ENCODE measurements at regions not wholly inside any gene's neighbourhood (a gene's known extent, or its start where the extent isn't known, plus 50 kb on each side); places are given as distances from the start of the nearest gene placed in this dataset.
"Not testable (repeated sequence)": the region's sequence is repeated elsewhere in the genome, so short reads cannot be mapped to it uniquely, and the experiment has no call there.

GRCh38 chr3:5035113-5035512, 55.9 kb downstream of the BHLHE40 start:
- no peak for DNase-seq

GRCh38 chr3:5035692-5036391, 56.6 kb downstream of the BHLHE40 start:
- DNase-seq = no peak

- no peak for DNase-seq
Measured at GRCh38 chr3:5036392-5036766, 57.1 kb downstream of the BHLHE40 start.

- no peak for DNase-seq
Measured at GRCh38 chr3:5036858-5037257, 57.6 kb downstream of the BHLHE40 start.

GRCh38 chr3:5039585-5039984, 60.3 kb downstream of the BHLHE40 start:
- DNase-seq = no peak

GRCh38 chr3:5041315-5041714, 62.1 kb downstream of the BHLHE40 start:
- DNase-seq = no peak

GRCh38 chr3:5045961-5046360, 66.7 kb downstream of the BHLHE40 start:
- no peak for DNase-seq

- no peak for DNase-seq
Measured at GRCh38 chr3:5047764-5048419, 68.7 kb downstream of the BHLHE40 start.

- no peak for DNase-seq
Measured at GRCh38 chr3:5051772-5052171, 70.3 kb upstream of the ARL8B start.

- DNase-seq = no peak
Measured at GRCh38 chr3:5052247-5052646, 69.8 kb upstream of the ARL8B start.

- DNase-seq = peak in 1 of 14 donors; percentile 4
Measured at GRCh38 chr3:5053021-5053831, 68.9 kb upstream of the ARL8B start.

- peak in 1 of 14 donors; percentile 7 for DNase-seq
Measured at GRCh38 chr3:5054098-5054497, 68.0 kb upstream of the ARL8B start.

- DNase-seq = not testable (repeated sequence)
Measured at GRCh38 chr3:5054579-5054978, 67.5 kb upstream of the ARL8B start.

GRCh38 chr3:5055357-5056110, 66.6 kb upstream of the ARL8B start:
- DNase-seq = no peak

GRCh38 chr3:5056111-5056391, 66.0 kb upstream of the ARL8B start:
- DNase-seq = no peak

GRCh38 chr3:5057272-5057671, 64.8 kb upstream of the ARL8B start:
- DNase-seq = no peak

- peak in 9 of 14 donors; percentile 4 to 53 (median 17) for DNase-seq
Measured at GRCh38 chr3:5057857-5058324, 64.2 kb upstream of the ARL8B start.

GRCh38 chr3:5058471-5058951, 63.6 kb upstream of the ARL8B start:
- no peak for DNase-seq

- no peak for DNase-seq
Measured at GRCh38 chr3:5059782-5060181, 62.3 kb upstream of the ARL8B start.

GRCh38 chr3:5061218-5061569, 60.9 kb upstream of the ARL8B start:
- DNase-seq = no peak

GRCh38 chr3:5063724-5064123, 58.4 kb upstream of the ARL8B start:
- DNase-seq = no peak

GRCh38 chr3:5068531-5069050, 53.5 kb upstream of the ARL8B start:
- no peak for DNase-seq

- no peak for DNase-seq
Measured at GRCh38 chr3:5069627-5070026, 52.5 kb upstream of the ARL8B start.
